HFFc6 (cell line): ENCODE measurements at regions not wholly inside any gene's neighbourhood (a gene's known extent, or its start where the extent isn't known, plus 50 kb on each side); places are given as distances from the start of the nearest gene placed in this dataset.
A peak's percentile ranks its signal among the peaks of the same experiment; 100 is the strongest.
"Not testable (repeated sequence)": the region's sequence is repeated elsewhere in the genome, so short reads cannot be mapped to it uniquely, and the experiment has no call there.

ENCODE experiments used
- DNase-seq: peaks from one replicate; pipeline ENCODE4 v3.0.0-alpha.2; 2018
- H3K27ac Mint-ChIP-seq: 2 replicates; pipeline ENCODE4 v1.8.0; 2020; ENCODE audit warnings: mild to moderate bottlenecking, mixed read lengths
- H3K27me3 Mint-ChIP-seq: 2 replicates; pipeline ENCODE4 v1.8.0; 2021; ENCODE audit warnings: mild to moderate bottlenecking, moderate library complexity, mixed read lengths; ENCODE audit not compliant: insufficient read depth
- H3K36me3 Mint-ChIP-seq: 2 replicates; pipeline ENCODE4 v1.8.0; 2021; ENCODE audit warnings: low read depth, mixed read lengths
- H3K4me1 Mint-ChIP-seq: 2 replicates; pipeline ENCODE4 v1.8.0; 2020; ENCODE audit warnings: low read depth, mixed read lengths
- H3K4me3 Mint-ChIP-seq: 2 replicates; pipeline ENCODE4 v1.8.0; 2020; ENCODE audit warnings: mild to moderate bottlenecking, moderate library complexity, mixed read lengths
- H3K9me3 Mint-ChIP-seq: 2 replicates; pipeline ENCODE4 v1.8.0; 2020; ENCODE audit warnings: mild to moderate bottlenecking, mixed read lengths
- TF ChIP-seq, protein P1 (sequence below): fragments of 200-600 bp; sonication (generic); IDR thresholded peaks from 2 replicates; pipeline ENCODE4 v1.5.0; 2021; ENCODE audit warnings: antibody characterized with exemption, mild to moderate bottlenecking

DNA sequence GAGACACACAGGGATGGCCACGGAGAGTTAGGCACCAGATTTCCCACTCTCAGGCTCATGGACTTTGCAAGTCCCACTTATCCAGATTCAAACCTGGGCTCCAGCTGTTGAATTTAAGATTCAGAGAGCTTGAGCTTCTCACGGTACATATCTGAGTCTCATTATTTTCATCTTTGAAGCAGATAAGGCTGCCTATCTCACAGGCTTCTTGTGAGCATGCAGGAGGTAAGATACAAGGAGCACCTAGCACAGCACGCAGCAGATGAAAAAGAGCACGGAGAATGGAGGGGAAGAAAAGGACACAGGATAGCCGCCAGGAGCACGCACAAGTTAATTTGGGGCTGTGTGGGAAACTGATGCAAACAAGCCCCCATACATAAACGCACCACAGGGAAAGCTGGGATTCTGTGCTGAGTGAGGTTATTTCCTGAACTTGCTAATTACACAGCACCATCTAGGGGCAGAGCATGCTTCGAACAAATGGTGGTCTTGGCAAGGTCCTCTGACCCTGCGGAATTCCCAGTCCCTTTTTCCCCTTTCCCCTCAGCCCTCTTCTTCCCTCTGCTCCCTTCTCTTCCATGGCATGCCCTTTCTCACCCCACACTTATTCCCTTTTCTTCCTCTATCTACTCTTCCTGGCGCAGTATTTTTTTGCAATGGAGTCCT is 134.7 kb upstream of the VANGL1 start:
- peaks cover 6% of the 10 kb centered on the region for H3K36me3 Mint-ChIP-seq
- TF ChIP-seq, protein P1, sequence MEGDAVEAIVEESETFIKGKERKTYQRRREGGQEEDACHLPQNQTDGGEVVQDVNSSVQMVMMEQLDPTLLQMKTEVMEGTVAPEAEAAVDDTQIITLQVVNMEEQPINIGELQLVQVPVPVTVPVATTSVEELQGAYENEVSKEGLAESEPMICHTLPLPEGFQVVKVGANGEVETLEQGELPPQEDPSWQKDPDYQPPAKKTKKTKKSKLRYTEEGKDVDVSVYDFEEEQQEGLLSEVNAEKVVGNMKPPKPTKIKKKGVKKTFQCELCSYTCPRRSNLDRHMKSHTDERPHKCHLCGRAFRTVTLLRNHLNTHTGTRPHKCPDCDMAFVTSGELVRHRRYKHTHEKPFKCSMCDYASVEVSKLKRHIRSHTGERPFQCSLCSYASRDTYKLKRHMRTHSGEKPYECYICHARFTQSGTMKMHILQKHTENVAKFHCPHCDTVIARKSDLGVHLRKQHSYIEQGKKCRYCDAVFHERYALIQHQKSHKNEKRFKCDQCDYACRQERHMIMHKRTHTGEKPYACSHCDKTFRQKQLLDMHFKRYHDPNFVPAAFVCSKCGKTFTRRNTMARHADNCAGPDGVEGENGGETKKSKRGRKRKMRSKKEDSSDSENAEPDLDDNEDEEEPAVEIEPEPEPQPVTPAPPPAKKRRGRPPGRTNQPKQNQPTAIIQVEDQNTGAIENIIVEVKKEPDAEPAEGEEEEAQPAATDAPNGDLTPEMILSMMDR, result peak; percentile 78
- peak overlapping the region; percentile 72 for H3K27ac Mint-ChIP-seq
- H3K4me1 Mint-ChIP-seq, result peaks cover 28% of the 10 kb centered on the region
- H3K9me3 Mint-ChIP-seq, result peaks cover 3% of the 10 kb centered on the region; the same call in 1 of the 2 replicates
- peaks cover 3% of the 10 kb centered on the region; the same call in 1 of the 2 replicates for H3K27me3 Mint-ChIP-seq
- DNase-seq, result peak; percentile 35
- peak overlapping the region; percentile 25; the same call in 1 of the 2 replicates for H3K4me3 Mint-ChIP-seq

DNA sequence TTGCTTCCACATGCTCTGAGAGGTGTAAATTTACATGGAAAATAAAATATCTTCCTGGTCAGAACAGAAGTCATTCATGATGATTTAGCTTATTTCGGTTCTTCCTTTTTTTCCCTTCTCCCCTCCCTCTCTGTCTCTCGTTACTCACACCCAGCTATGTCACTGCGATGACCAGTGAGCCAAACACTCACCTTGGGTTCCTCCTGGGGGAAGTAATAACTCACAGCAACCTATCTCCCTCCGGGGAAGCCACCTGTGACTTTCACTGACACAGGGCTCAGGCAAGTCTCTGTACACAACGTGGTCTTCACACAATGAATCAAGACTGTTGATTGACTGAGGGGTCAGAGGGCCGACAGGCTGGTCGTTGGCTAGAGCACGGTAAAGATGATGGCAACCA is 135.3 kb upstream of the VANGL1 start:
- Mint-ChIP-seq H3K4me3 (no peak overlapping the region), H3K27me3 (peaks cover 3% of the 10 kb centered on the region; the same call in 1 of the 2 replicates)

DNA sequence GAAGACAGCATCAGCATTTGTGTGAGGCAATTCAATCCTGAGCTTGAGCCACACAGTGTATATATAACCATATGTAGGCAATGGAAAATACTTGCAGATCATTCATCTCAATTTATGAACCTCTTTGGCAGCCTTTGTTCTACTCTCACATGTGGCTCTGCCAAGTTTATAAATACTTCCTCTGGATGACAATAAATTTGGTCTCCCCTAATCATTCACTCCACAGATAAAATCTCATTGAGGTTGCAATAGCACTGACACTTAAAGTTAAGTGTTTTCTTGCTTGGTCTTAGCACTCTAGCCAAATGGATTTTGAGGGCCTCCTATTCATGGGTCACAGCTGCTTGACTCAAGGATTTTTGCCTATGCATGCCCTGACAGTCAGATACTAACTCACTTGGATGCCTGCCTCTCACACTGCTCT is 136.6 kb upstream of the VANGL1 start:
- peaks cover 47% of the 10 kb centered on the region for H3K4me1 Mint-ChIP-seq
- H3K4me3 Mint-ChIP-seq, result no peak overlapping the region
- TF ChIP-seq, protein P1, result no peak
- H3K9me3 Mint-ChIP-seq, result peaks cover 3% of the 10 kb centered on the region; the same call in 1 of the 2 replicates
- H3K27ac Mint-ChIP-seq, result peak overlapping the region; percentile 1; the same call in 1 of the 2 replicates
- peaks cover 3% of the 10 kb centered on the region; the same call in 1 of the 2 replicates for H3K27me3 Mint-ChIP-seq
- H3K36me3 Mint-ChIP-seq, result peaks cover 6% of the 10 kb centered on the region
- peak; percentile 22 for DNase-seq

More for the DNA sequence above, 135.3 kb upstream of the VANGL1 start:
- DNase-seq, result no peak
- TF ChIP-seq, protein P1, result no peak
- Mint-ChIP-seq H3K36me3 (peaks cover 6% of the 10 kb centered on the region), H3K9me3 (peaks cover 3% of the 10 kb centered on the region; the same call in 1 of the 2 replicates), H3K27ac (peak overlapping the region; percentile 72), H3K4me1 (peaks cover 33% of the 10 kb centered on the region)

DNA sequence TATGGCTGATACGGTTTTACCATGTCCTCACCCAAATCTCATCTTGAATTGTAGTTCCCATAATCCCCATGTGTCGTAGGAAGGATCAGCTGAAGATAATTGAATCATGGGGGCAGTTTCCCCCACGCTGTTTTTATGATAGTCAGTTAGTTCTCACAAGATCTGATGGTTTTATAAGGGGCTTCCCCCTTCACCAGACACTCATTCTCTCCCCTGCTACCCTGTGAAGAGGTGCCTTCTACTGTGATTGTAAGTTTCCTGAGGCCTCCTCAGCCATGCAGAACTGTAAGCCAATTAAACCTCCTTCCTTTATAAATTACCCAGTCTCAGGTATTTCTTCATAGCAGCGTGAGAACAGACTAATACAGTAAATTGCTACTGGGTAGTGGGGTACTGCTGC is 139.6 kb upstream of the VANGL1 start:
- not testable (repeated sequence) for H3K27me3 Mint-ChIP-seq, H3K4me3 Mint-ChIP-seq, H3K9me3 Mint-ChIP-seq, DNase-seq, H3K27ac Mint-ChIP-seq, H3K36me3 Mint-ChIP-seq
- H3K4me1 Mint-ChIP-seq, result peaks cover 74% of the 10 kb centered on the region

DNA sequence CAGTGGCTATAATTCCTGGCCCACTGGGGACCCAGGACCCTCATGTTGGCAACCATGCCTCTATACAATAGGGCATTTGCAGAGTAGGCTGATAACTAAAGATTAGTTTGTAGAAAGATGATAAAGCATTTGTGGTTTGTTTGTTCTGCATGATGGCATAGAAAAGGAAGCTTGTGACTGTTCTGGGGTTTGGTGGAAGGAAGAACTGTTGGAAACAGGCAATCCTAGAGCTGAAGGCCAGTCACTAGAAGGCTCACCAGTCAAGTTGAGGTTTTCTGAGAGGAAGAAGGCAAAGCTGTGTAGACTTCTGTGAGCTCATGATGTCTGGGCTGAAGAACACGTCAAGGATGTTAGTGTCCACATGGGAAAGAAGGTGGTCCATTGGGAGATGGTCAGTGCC is 140.3 kb upstream of the VANGL1 start:
- Mint-ChIP-seq H3K27me3 (no peaks in the 10 kb centered on the region), H3K9me3 (peaks cover 3% of the 10 kb centered on the region; the same call in 1 of the 2 replicates), H3K36me3 (peaks cover 6% of the 10 kb centered on the region), H3K4me3 (no peak overlapping the region), H3K27ac (peak overlapping the region; percentile 60), H3K4me1 (peaks cover 81% of the 10 kb centered on the region)
- TF ChIP-seq, protein P1, result no peak
- no peak for DNase-seq

DNA sequence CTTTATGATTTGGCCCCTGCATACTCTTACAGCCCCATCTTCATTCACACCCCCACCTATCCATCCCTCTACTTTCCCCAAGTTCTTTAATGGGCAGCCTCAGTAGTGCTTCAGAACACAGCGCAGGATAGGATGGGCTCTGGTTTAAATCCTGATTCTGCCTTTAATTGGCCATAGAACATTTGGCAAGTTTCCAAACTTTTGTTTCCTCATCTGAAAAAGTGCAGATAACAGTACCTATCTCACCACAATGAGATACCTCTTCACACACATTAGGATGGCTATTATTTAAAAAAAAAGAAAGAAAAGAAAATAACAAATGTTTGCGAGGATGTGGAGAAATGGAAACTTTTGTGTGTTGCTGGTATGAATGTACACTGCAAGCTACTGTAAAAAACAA is 142.5 kb upstream of the VANGL1 start:
- no peaks in the 10 kb centered on the region for H3K27me3 Mint-ChIP-seq
- no peak overlapping the region for H3K4me3 Mint-ChIP-seq
- TF ChIP-seq, protein P1, result no peak
- peaks cover 6% of the 10 kb centered on the region for H3K36me3 Mint-ChIP-seq
- H3K9me3 Mint-ChIP-seq, result peaks cover 3% of the 10 kb centered on the region; the same call in 1 of the 2 replicates
- H3K27ac Mint-ChIP-seq, result no peak overlapping the region
- no peak for DNase-seq
- peaks cover 85% of the 10 kb centered on the region for H3K4me1 Mint-ChIP-seq
